ENCODE measurements at regions not wholly inside any gene's neighbourhood (a gene's known extent, or its start where the extent isn't known, plus 50 kb on each side); places are given as distances from the start of the nearest gene placed in this dataset.

DNA sequence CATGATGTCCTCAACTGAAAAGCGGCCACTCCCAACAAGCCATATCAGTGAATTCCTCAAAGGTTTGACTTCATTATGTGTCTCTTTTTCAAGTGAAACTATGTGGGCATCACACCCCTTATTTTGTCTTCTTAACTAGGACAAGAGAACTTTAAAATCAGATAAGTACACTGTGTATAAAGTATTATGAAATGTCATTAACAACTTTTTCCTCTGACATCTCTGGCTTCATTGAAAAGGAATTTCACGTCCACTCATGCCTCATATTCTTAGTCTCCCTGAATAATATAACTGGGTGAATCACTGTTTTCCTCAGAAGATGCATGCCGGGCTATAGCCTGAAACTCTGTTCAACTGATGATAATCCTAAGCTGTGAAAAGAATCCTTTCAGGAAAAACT is 415.8 kb downstream of the ACTL7B start:
- no peaks in the 10 kb centered on the region for H3K27me3 ChIP-seq (ENCODE audit: control insufficient read depth in 2 of 2, insufficient read depth in 2 of 2, low read length in 2 of 2)
- ChIA-PET CTCF (no interaction called here), POLR2A (no interaction called here)
- no peak overlapping the region for H3K27ac ChIP-seq (ENCODE audit: insufficient read depth, low read depth, low read length)
- H3K4me1 ChIP-seq (ENCODE audit: control insufficient read depth, extremely low read depth, insufficient read depth, low read length): peaks cover 23% of the 10 kb centered on the region
- no peak overlapping the region for H3K4me2 ChIP-seq (ENCODE audit: insufficient read depth, low read length)
- no peaks in the 10 kb centered on the region for H3K9me1 ChIP-seq (replicated peaks; ENCODE audit: control insufficient read depth, extremely low read depth, insufficient read depth, low read length)
- no peak for TF ChIP-seq JUN (IDR thresholded peaks at IDR 0.05; ENCODE audit: borderline replicate concordance, insufficient read depth, insufficient read length, low read depth)
- TF ChIP-seq, protein P1, sequence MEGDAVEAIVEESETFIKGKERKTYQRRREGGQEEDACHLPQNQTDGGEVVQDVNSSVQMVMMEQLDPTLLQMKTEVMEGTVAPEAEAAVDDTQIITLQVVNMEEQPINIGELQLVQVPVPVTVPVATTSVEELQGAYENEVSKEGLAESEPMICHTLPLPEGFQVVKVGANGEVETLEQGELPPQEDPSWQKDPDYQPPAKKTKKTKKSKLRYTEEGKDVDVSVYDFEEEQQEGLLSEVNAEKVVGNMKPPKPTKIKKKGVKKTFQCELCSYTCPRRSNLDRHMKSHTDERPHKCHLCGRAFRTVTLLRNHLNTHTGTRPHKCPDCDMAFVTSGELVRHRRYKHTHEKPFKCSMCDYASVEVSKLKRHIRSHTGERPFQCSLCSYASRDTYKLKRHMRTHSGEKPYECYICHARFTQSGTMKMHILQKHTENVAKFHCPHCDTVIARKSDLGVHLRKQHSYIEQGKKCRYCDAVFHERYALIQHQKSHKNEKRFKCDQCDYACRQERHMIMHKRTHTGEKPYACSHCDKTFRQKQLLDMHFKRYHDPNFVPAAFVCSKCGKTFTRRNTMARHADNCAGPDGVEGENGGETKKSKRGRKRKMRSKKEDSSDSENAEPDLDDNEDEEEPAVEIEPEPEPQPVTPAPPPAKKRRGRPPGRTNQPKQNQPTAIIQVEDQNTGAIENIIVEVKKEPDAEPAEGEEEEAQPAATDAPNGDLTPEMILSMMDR (IDR thresholded peaks at IDR 0.05; ENCODE audit: extremely low read depth in 1 of 2, insufficient read depth in 1 of 2, low read depth in 1 of 2, low read length in 2 of 2): no peak
- no peak for TF ChIP-seq MYC (IDR thresholded peaks at IDR 0.05; ENCODE audit: low read depth, low read length)
- TF ChIP-seq POLR2AphosphoS5 (IDR thresholded peaks at IDR 0.05; ENCODE audit: insufficient read depth, low read depth, low read length): no peak
- peak; percentile 58 for TF ChIP-seq FOS (IDR thresholded peaks at IDR 0.05; ENCODE audit: borderline replicate concordance, insufficient read depth, low read length)
- H3K9me3 ChIP-seq (replicated peaks; ENCODE audit: control insufficient read depth, insufficient read depth, low read length): no peaks in the 10 kb centered on the region
- dilution Hi-C loops (cut with MboI; ENCODE audit: extremely low pct_ligation_motif_present, low sequenced_read_pairs): no loop called here
- no peaks in the 10 kb centered on the region for H4K20me1 ChIP-seq (replicated peaks; ENCODE audit: control insufficient read depth, extremely low read depth, insufficient read depth, low read length)
- BruUV-seq (replicated peaks): no TSS peak
- H3K36me3 ChIP-seq (ENCODE audit: control insufficient read depth in 2 of 2, extremely low read depth in 1 of 2, insufficient read depth in 2 of 2, low read length in 2 of 2): no peaks in the 10 kb centered on the region
- peak; percentile 40 for DNase-seq (ENCODE audit: low read depth, low spot score)
- no peak for FAIRE-seq
- no peaks in the 10 kb centered on the region for H3K79me2 ChIP-seq (ENCODE audit: control insufficient read depth, insufficient read depth, low read length)
- peak overlapping the region; percentile 55 for H2AFZ ChIP-seq (ENCODE audit: low read depth, low read length)
- no peak overlapping the region for H3K9ac ChIP-seq (replicated peaks; ENCODE audit: extremely low read depth, insufficient read depth, low read length)
- intact Hi-C loops (cut with micrococcal nuclease): no loop called here
- H3K4me3 ChIP-seq (replicated peaks in 1 of 3; ENCODE audit: insufficient read depth in 1 of 3, low read depth in 1 of 3, low read length in 3 of 3): no peak overlapping the region

DNA sequence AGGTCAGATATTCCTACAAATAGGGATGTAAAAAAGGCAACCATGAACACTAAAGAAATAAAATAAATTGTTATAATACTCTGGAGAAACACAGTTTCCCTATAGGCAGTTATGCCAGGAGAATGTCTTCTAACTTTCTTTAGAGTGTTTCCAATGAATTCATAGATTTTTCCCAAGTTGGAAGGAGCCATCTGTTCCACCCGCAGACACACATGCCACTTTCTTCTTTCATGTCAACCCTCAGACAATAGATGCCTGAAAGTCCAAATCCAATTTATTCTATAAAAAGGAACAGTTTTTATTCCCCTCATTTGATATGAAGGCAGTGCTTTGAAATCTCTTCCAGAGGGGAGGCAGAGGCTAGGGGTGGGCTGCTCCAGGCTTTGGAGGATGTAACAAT is 418.1 kb downstream of the ACTL7B start:
- peaks cover 5% of the 10 kb centered on the region for H3K4me1 ChIP-seq (ENCODE audit: control insufficient read depth, extremely low read depth, insufficient read depth, low read length)
- no peaks in the 10 kb centered on the region for H3K79me2 ChIP-seq (ENCODE audit: control insufficient read depth, insufficient read depth, low read length)
- no peak overlapping the region for H3K27ac ChIP-seq (ENCODE audit: insufficient read depth, low read depth, low read length)
- no peak overlapping the region for H3K4me3 ChIP-seq (replicated peaks in 1 of 3; ENCODE audit: insufficient read depth in 1 of 3, low read depth in 1 of 3, low read length in 3 of 3)
- no peaks in the 10 kb centered on the region for H3K9me1 ChIP-seq (replicated peaks; ENCODE audit: control insufficient read depth, extremely low read depth, insufficient read depth, low read length)
- ChIA-PET POLR2A (no interaction called here), CTCF (no interaction called here)
- H4K20me1 ChIP-seq (replicated peaks; ENCODE audit: control insufficient read depth, extremely low read depth, insufficient read depth, low read length): no peaks in the 10 kb centered on the region
- H3K9ac ChIP-seq (replicated peaks; ENCODE audit: extremely low read depth, insufficient read depth, low read length): no peak overlapping the region
- dilution Hi-C loops (cut with MboI; ENCODE audit: extremely low pct_ligation_motif_present, low sequenced_read_pairs): no loop called here
- no peak for FAIRE-seq
- no peaks in the 10 kb centered on the region for H3K27me3 ChIP-seq (ENCODE audit: control insufficient read depth in 2 of 2, insufficient read depth in 2 of 2, low read length in 2 of 2)
- no peaks in the 10 kb centered on the region for H3K9me3 ChIP-seq (replicated peaks; ENCODE audit: control insufficient read depth, insufficient read depth, low read length)
- intact Hi-C loops (cut with micrococcal nuclease): no loop called here
- H3K4me2 ChIP-seq (ENCODE audit: insufficient read depth, low read length): no peak overlapping the region
- no TSS peak for BruUV-seq (replicated peaks)
- no peak for DNase-seq (ENCODE audit: low read depth, low spot score)
- H2AFZ ChIP-seq (ENCODE audit: low read depth, low read length): no peak overlapping the region
- H3K36me3 ChIP-seq (ENCODE audit: control insufficient read depth in 2 of 2, extremely low read depth in 1 of 2, insufficient read depth in 2 of 2, low read length in 2 of 2): no peaks in the 10 kb centered on the region
- no peak for TF ChIP-seq FOS (IDR thresholded peaks at IDR 0.05; ENCODE audit: borderline replicate concordance, insufficient read depth, low read length)
- TF ChIP-seq POLR2A (IDR thresholded peaks at IDR 0.05; ENCODE audit: low read depth, low read length): no peak
- TF ChIP-seq, protein P2, sequence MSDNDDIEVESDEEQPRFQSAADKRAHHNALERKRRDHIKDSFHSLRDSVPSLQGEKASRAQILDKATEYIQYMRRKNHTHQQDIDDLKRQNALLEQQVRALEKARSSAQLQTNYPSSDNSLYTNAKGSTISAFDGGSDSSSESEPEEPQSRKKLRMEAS (IDR thresholded peaks at IDR 0.05; ENCODE audit: insufficient read depth, insufficient read length): no peak
- TF ChIP-seq MYC (IDR thresholded peaks at IDR 0.05; ENCODE audit: low read depth, low read length): no peak
- TF ChIP-seq EZH2 (IDR thresholded peaks at IDR 0.05; ENCODE audit: borderline replicate concordance, low read depth, low read length, severe bottlenecking): no peak
- TF ChIP-seq, protein P1 (IDR thresholded peaks at IDR 0.05; ENCODE audit: extremely low read depth in 1 of 2, insufficient read depth in 1 of 2, low read depth in 1 of 2, low read length in 2 of 2): no peak
- no peak for TF ChIP-seq JUN (IDR thresholded peaks at IDR 0.05; ENCODE audit: borderline replicate concordance, insufficient read depth, insufficient read length, low read depth)

Measured in endothelial cell of umbilical vein (primary cell).